ENCODE measurements at regions not wholly inside any gene's neighbourhood (a gene's known extent, or its start where the extent isn't known, plus 50 kb on each side); places are given as distances from the start of the nearest gene placed in this dataset.

- H3K9me3 Mint-ChIP-seq: peaks cover 3% of the 10 kb centered on the region
- H3K4me1 Mint-ChIP-seq: peaks cover 43% of the 10 kb centered on the region
- peak overlapping the region in 2 of 3 experiments; percentile 65 to 66 for H3K27ac Mint-ChIP-seq
- no peak for TF ChIP-seq CTCF (IDR thresholded peaks at IDR 0.05; ENCODE audit: unreplicated experiment in 3 of 3)
- H3K27me3 Mint-ChIP-seq (ENCODE audit: low read depth): peaks cover 56% of the 10 kb centered on the region
- H3K4me3 Mint-ChIP-seq: peak overlapping the region in 1 of 3 experiments; percentile 29
- no peaks in the 10 kb centered on the region for H3K36me3 Mint-ChIP-seq (ENCODE audit: low read depth)
Measured at GRCh38 chr20:58583586-58583985, 67.5 kb upstream of the STX16 start.

DNA sequence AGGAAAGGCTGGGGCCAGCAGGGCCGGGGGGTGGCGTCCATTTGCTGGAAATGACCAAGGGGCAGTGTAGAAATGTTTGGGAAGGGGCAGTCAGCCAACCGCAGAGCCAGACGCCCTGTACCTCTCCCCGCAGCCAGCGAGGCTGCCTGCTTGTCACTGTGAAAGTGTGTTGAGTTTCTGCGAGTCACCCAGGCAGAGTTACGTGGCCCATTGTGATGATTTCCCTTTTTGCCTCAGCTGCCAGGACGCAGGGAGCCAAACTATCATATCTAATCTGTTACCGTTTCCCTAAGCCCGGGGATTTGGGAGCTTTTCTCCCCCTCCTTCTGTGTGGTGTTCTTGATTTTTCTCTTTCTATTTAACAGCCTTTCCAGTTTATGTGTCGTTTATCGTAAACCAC, 67.9 kb upstream of the STX16 start:
- Mint-ChIP-seq H3K36me3 (ENCODE audit: low read depth) (no peaks in the 10 kb centered on the region), H3K27ac (peak overlapping the region in 2 of 3 experiments; percentile 65 to 66), H3K27me3 (ENCODE audit: low read depth) (peaks cover 53% of the 10 kb centered on the region), H3K4me3 (peak overlapping the region in 1 of 3 experiments; percentile 29), H3K9me3 (peaks cover 3% of the 10 kb centered on the region), H3K4me1 (peaks cover 47% of the 10 kb centered on the region)
- no peak for TF ChIP-seq CTCF (IDR thresholded peaks at IDR 0.05; ENCODE audit: unreplicated experiment in 3 of 3)

DNA sequence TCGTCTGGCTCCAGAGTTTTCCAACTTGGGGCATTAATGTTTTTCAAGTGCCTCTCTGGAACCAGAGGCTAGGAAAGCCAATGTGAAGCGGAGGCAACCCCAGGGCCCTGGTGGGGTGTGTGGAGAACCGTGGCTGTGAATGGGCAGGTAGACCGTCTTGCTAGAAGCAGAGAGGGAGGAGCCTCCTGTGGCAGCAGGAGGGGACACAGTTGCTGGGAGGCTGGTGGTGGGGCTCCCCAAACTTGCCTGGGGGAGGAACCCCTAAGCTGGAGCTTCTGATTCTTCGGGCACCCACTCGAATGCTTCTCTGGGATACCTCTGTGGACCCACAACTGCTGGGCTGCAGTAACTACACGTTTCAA, 65.3 kb upstream of the APCDD1L start:
- peak overlapping the region in 1 of 3 experiments; percentile 48 for H3K4me3 Mint-ChIP-seq
- H3K36me3 Mint-ChIP-seq (ENCODE audit: low read depth): no peaks in the 10 kb centered on the region
- H3K9me3 Mint-ChIP-seq: peaks cover 3% of the 10 kb centered on the region
- no peak for TF ChIP-seq CTCF (IDR thresholded peaks at IDR 0.05; ENCODE audit: unreplicated experiment in 3 of 3)
- H3K4me1 Mint-ChIP-seq: peaks cover 59% of the 10 kb centered on the region
- H3K27ac Mint-ChIP-seq: peak overlapping the region; percentile 24 to 82 (median 45)
- peaks cover 47% of the 10 kb centered on the region for H3K27me3 Mint-ChIP-seq (ENCODE audit: low read depth)

DNA sequence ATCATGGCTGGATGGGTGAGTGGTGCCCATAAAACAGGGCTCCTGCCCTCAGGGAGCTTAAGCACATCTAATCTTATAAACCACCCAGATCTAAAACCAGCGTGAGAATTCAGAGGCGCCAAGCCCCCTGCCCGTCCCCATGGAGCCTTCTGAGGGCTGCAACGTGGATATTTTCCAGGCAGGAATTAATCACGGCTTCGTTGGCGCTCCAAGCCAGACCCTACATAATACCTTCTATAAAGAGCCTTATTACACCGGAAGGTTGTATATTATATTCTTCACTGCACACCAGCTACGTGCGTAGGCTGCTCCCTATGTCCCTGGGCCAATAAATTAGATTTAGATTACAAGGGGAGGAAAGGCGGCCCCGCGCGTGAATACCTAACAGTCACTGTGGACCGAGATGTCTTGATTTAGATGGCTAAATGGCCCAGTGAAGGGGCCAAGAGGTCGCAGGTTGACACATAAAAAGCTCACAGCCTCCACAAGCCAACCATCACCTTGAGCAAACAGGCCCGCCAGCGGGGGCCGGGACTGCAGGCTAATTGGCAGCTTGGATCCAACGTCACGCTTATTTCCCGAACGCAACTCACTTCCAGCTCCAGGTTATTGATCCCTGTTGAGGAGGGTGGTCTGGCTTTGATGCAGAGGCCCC, 64.7 kb upstream of the APCDD1L start:
- Mint-ChIP-seq H3K27ac (peak overlapping the region; percentile 24 to 94 (median 82)), H3K4me3 (peak overlapping the region; percentile 20 to 48 (median 30)), H3K36me3 (ENCODE audit: low read depth) (no peaks in the 10 kb centered on the region), H3K4me1 (peaks cover 54% of the 10 kb centered on the region), H3K27me3 (ENCODE audit: low read depth) (peaks cover 50% of the 10 kb centered on the region), H3K9me3 (peaks cover 3% of the 10 kb centered on the region)
- no peak for TF ChIP-seq CTCF (IDR thresholded peaks at IDR 0.05; ENCODE audit: unreplicated experiment in 3 of 3)

GRCh38 chr20:58579069-58579818, 64.0 kb upstream of the APCDD1L start:
- peaks cover 3% of the 10 kb centered on the region for H3K9me3 Mint-ChIP-seq
- peaks cover 55% of the 10 kb centered on the region for H3K27me3 Mint-ChIP-seq (ENCODE audit: low read depth)

More at GRCh38 chr20:58579069-58579818, 64.0 kb upstream of the APCDD1L start:
- H3K4me1 Mint-ChIP-seq: peaks cover 57% of the 10 kb centered on the region
- H3K36me3 Mint-ChIP-seq (ENCODE audit: low read depth): no peaks in the 10 kb centered on the region
- no peak for TF ChIP-seq CTCF (IDR thresholded peaks at IDR 0.05; ENCODE audit: unreplicated experiment in 3 of 3)
- H3K27ac Mint-ChIP-seq: peak overlapping the region in 2 of 3 experiments; percentile 82 to 94
- H3K4me3 Mint-ChIP-seq: no peak overlapping the region

Data from nephron (organoid).